Glutamatergic neuron (in vitro differentiated cells): ENCODE measurements at regions not wholly inside any gene's neighbourhood (a gene's known extent, or its start where the extent isn't known, plus 50 kb on each side); places are given as distances from the start of the nearest gene placed in this dataset.

ENCODE experiments used
- DNase-seq: peaks from one replicate; pipeline ENCODE4 v3.0.0; 2022
- H3K27ac Mint-ChIP-seq: one replicate; pipeline ENCODE4 v1.8.0; 2020; ENCODE audit warnings: mild to moderate bottlenecking, mixed read lengths, inconsistent platforms; ENCODE audit not compliant: unreplicated experiment
- H3K27me3 Mint-ChIP-seq: one replicate; pipeline ENCODE4 v1.8.0; 2020; ENCODE audit warnings: mild to moderate bottlenecking, moderate library complexity, mixed read lengths, inconsistent platforms; ENCODE audit not compliant: unreplicated experiment
- H3K36me3 Mint-ChIP-seq: one replicate; pipeline ENCODE4 v1.8.0; 2020; ENCODE audit warnings: mild to moderate bottlenecking, mixed read lengths, inconsistent platforms; ENCODE audit not compliant: unreplicated experiment
- H3K4me1 Mint-ChIP-seq: one replicate; pipeline ENCODE4 v1.8.0; 2020; ENCODE audit warnings: mild to moderate bottlenecking, low read depth, mixed read lengths, inconsistent platforms; ENCODE audit not compliant: unreplicated experiment
- H3K4me3 Mint-ChIP-seq: one replicate; pipeline ENCODE4 v1.8.0; 2020; ENCODE audit warnings: mild to moderate bottlenecking, mixed read lengths, inconsistent platforms; ENCODE audit not compliant: unreplicated experiment
- H3K9me3 Mint-ChIP-seq: one replicate; pipeline ENCODE4 v1.8.0; 2020; ENCODE audit warnings: mild to moderate bottlenecking, moderate library complexity, mixed read lengths, inconsistent platforms; ENCODE audit not compliant: unreplicated experiment
- TF ChIP-seq, protein P1 (sequence below): fragments of 200-600 bp; sonication (generic); IDR thresholded peaks from one replicate; pipeline ENCODE4 v1.5.0; 2021; ENCODE audit not compliant: partially characterized antibody, unreplicated experiment

DNA sequence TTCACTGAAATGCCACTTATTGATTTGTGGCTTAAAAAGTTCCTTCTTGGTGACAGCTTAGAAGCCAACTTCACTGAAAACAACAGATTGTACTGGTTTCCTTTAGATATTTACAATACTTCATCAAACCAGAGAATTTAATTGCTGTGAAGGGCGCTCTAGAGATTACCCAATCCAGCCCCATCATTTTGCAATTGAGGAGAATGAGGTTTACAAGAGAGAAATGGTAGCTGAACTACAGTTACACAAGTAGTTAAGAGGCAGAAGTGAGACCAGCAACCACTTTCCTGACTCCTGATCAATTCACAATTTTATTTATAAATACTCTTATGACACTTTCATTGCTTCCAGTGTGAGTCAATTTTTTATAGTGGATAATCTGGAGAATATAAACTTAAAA, 103.5 kb upstream of the APC start:
- TF ChIP-seq, protein P1, sequence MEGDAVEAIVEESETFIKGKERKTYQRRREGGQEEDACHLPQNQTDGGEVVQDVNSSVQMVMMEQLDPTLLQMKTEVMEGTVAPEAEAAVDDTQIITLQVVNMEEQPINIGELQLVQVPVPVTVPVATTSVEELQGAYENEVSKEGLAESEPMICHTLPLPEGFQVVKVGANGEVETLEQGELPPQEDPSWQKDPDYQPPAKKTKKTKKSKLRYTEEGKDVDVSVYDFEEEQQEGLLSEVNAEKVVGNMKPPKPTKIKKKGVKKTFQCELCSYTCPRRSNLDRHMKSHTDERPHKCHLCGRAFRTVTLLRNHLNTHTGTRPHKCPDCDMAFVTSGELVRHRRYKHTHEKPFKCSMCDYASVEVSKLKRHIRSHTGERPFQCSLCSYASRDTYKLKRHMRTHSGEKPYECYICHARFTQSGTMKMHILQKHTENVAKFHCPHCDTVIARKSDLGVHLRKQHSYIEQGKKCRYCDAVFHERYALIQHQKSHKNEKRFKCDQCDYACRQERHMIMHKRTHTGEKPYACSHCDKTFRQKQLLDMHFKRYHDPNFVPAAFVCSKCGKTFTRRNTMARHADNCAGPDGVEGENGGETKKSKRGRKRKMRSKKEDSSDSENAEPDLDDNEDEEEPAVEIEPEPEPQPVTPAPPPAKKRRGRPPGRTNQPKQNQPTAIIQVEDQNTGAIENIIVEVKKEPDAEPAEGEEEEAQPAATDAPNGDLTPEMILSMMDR = no peak

DNA sequence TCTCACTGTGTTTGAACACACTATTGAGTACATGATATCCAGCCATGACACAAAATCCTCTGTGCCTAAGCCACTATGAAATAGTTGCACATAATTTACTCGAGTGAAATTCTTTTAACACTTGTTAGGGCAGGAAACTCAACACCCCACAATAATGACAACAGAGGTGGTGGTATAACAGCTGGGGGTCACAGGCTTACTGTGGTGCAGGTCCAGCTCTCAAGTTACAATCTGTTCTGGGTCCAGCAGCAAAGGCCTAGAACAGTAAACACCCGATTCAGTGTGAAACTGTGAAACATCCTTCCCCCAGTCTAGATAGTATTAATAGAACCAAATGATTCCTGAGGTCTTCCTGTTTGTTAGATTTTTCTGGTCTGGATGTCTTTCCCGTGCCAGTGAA, 102.9 kb upstream of the APC start:
- no peaks in the 10 kb centered on the region for H3K9me3 Mint-ChIP-seq
- no peak overlapping the region for H3K27ac Mint-ChIP-seq
- no peak for DNase-seq
- no peak overlapping the region for H3K4me3 Mint-ChIP-seq
- TF ChIP-seq, protein P1 = no peak
- H3K27me3 Mint-ChIP-seq = no peaks in the 10 kb centered on the region
- H3K4me1 Mint-ChIP-seq = peaks cover under 1% of the 10 kb centered on the region
- no peaks in the 10 kb centered on the region for H3K36me3 Mint-ChIP-seq

More for the DNA sequence above, 103.5 kb upstream of the APC start:
- no peak for DNase-seq
- Mint-ChIP-seq H3K4me3 (no peak overlapping the region), H3K27me3 (no peaks in the 10 kb centered on the region), H3K4me1 (peaks cover 3% of the 10 kb centered on the region), H3K9me3 (no peaks in the 10 kb centered on the region), H3K36me3 (no peaks in the 10 kb centered on the region), H3K27ac (no peak overlapping the region)

DNA sequence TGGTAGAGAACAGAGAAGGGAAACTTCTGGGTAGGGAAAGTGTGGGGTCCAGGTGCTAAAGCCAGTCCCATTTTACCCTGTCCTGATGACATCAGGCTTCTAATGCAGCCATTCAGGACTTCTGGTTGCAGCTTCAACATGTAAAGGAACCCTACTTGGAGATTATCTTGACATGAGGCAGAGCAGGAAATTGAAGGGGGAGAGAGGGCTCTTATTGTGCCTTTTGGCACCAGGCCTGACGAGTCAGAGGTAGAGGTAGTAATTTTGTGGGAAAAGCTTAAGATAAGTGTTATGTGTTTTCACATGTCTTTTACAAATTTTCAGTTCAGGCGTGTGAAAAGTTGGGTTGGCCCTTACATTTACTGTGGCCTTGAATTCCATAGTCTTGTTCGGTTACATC, 102.4 kb upstream of the APC start:
- Mint-ChIP-seq H3K27ac (no peak overlapping the region), H3K27me3 (peaks cover 1% of the 10 kb centered on the region), H3K36me3 (no peaks in the 10 kb centered on the region), H3K4me3 (no peak overlapping the region), H3K4me1 (peaks cover 1% of the 10 kb centered on the region), H3K9me3 (no peaks in the 10 kb centered on the region)
- TF ChIP-seq, protein P1 = no peak
- no peak for DNase-seq

DNA sequence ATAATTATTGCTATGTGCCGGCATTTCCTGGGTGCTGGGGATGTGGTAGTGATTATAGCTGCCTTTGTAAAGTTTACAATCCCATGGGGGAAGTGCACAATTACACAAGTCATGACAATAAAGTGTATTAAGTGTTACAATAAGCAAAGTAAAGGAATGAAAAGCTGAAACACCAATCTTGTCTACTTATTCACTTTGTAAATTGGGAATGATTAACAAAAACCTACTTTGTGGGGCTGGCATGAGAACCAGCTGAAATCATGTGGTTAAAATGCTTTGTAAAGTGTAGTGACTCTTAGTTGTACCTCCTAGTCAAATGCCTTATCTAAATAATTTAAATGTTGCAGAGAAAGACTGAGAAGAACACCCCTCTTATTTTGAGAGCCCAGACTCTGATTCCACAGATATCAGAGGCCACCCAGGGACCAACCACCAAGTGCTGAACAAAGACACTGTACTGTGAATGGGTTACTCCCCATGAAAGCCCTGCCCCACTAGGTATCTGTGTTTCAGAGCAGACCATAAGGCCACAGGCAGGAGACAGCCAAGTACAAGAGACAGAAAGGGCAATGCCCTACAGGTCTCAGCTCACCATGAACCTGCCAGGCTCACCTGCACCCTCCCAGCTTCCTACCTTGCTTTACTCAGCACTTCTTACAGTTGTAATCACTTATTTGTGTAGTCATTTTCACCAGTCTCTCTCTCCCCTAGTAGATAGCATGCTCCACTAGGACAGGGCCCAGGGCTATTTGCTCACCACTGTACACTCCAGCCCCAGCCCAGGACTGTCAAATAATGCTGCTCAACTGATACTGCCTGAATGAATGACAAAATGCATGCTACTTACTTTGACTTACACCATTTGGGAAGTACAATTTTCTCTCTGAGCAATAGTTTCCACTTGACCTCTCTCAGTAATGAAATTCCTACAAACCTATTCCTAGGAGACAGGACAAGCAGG, 101.6 kb upstream of the APC start:
- Mint-ChIP-seq H3K4me1 (peaks cover 8% of the 10 kb centered on the region), H3K4me3 (no peak overlapping the region), H3K9me3 (no peaks in the 10 kb centered on the region), H3K27ac (no peak overlapping the region), H3K27me3 (peaks cover 5% of the 10 kb centered on the region), H3K36me3 (no peaks in the 10 kb centered on the region)
- DNase-seq = no peak
- TF ChIP-seq, protein P1 = no peak

DNA sequence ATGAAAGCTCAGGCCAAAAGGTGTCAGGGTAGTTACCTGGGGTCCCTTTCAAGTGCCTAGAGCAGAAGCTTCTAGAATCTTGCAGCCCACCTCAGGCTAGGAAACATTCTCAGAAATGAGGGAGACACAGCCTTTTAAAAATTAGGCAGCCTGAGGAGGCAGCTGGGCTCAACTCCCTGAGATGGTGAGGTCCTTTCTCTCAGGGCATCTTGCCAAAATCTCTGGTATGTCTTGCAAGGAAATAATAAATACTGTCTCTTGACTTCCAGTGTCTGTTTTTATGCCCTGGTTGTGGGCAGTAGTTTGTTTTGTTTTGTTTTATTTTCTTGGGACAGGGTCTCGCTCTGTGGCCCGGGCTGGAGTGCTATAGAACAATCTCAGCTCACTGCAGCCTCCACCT, 100.9 kb upstream of the APC start:
- no peak overlapping the region for H3K27ac Mint-ChIP-seq
- no peaks in the 10 kb centered on the region for H3K36me3 Mint-ChIP-seq
- no peaks in the 10 kb centered on the region for H3K9me3 Mint-ChIP-seq
- H3K4me3 Mint-ChIP-seq = no peak overlapping the region
- TF ChIP-seq, protein P1 = no peak
- H3K4me1 Mint-ChIP-seq = peaks cover 10% of the 10 kb centered on the region
- DNase-seq = no peak
- H3K27me3 Mint-ChIP-seq = peaks cover 5% of the 10 kb centered on the region
